K562 (cell line): ENCODE measurements at regions not wholly inside any gene's neighbourhood (a gene's known extent, or its start where the extent isn't known, plus 50 kb on each side); places are given as distances from the start of the nearest gene placed in this dataset.

ENCODE experiments used
- CHD1 ChIP-seq: fragments of 200-600 bp; sonication (generic); IDR thresholded peaks from one replicate; pipeline ENCODE4 v1.6.1; 2012; ENCODE audit warnings: mild to moderate bottlenecking, moderate library complexity, low read length, inconsistent platforms
- CREM ChIP-seq: IDR thresholded peaks from 2 replicates; pipeline ENCODE4 v1.6.1; 2014; ENCODE audit warnings: antibody characterized with exemption, low read depth
- PRMT5 ChIP-seq: sonication (generic); formaldehyde crosslinking; IDR thresholded peaks from 2 replicates; pipeline ENCODE4 v1.5.0; 2020; ENCODE audit warnings: missing genetic modification reagents
- TF ChIP-seq, protein P1 (sequence below): fragments of 450-650 bp; IDR thresholded peaks from 2 replicates; pipeline ENCODE4 v1.6.1; 2016; ENCODE audit warnings: mild to moderate bottlenecking, moderate library complexity
- TF ChIP-seq, protein P2 (sequence below): fragments of 250-450 bp; sonication (Bioruptor Pico); IDR thresholded peaks from 2 replicates; pipeline ENCODE4 v1.5.0; 2021
- TF ChIP-seq, protein P3 (sequence below): fragments of 250-450 bp; sonication (Bioruptor Pico); IDR thresholded peaks from 2 replicates; pipeline ENCODE4 v1.9.0; 2021; ENCODE audit warnings: mild to moderate bottlenecking

DNA sequence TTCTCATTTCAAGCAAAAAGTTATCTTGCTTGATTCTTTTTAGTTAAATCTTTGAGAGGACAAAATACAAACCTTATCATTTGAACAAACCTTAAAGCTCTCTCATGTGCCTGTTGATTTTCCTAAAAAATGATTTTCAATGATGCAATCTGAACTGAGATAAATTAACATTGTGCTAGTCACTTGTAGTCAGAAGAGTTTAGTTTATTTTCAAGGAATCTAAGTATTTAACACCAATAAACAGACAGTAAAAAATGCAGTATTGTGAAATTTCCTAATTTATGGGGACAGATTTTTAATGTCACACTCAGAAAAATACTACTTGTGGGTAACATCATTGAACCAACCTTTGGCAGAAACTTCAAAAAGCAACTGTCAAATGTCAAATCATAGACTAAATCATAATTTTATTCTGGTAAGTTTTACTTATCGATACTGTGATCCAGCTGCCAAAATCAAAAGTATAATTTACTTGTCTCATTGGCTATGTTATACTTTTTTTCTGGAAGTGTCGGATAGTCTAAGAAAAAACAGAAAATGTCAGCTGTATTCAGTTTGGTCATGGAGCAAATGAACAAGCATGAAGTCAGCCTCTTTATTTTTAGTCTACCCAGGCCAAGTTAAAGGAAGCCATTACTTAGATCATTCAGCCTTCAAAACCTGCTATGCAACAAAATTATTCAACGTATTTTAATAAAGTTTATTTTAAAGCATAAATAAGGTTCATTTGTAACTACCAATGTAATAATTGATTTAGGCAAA, 52.4 kb upstream of the FNDC3B start (continued):
- TF ChIP-seq, protein P1, sequence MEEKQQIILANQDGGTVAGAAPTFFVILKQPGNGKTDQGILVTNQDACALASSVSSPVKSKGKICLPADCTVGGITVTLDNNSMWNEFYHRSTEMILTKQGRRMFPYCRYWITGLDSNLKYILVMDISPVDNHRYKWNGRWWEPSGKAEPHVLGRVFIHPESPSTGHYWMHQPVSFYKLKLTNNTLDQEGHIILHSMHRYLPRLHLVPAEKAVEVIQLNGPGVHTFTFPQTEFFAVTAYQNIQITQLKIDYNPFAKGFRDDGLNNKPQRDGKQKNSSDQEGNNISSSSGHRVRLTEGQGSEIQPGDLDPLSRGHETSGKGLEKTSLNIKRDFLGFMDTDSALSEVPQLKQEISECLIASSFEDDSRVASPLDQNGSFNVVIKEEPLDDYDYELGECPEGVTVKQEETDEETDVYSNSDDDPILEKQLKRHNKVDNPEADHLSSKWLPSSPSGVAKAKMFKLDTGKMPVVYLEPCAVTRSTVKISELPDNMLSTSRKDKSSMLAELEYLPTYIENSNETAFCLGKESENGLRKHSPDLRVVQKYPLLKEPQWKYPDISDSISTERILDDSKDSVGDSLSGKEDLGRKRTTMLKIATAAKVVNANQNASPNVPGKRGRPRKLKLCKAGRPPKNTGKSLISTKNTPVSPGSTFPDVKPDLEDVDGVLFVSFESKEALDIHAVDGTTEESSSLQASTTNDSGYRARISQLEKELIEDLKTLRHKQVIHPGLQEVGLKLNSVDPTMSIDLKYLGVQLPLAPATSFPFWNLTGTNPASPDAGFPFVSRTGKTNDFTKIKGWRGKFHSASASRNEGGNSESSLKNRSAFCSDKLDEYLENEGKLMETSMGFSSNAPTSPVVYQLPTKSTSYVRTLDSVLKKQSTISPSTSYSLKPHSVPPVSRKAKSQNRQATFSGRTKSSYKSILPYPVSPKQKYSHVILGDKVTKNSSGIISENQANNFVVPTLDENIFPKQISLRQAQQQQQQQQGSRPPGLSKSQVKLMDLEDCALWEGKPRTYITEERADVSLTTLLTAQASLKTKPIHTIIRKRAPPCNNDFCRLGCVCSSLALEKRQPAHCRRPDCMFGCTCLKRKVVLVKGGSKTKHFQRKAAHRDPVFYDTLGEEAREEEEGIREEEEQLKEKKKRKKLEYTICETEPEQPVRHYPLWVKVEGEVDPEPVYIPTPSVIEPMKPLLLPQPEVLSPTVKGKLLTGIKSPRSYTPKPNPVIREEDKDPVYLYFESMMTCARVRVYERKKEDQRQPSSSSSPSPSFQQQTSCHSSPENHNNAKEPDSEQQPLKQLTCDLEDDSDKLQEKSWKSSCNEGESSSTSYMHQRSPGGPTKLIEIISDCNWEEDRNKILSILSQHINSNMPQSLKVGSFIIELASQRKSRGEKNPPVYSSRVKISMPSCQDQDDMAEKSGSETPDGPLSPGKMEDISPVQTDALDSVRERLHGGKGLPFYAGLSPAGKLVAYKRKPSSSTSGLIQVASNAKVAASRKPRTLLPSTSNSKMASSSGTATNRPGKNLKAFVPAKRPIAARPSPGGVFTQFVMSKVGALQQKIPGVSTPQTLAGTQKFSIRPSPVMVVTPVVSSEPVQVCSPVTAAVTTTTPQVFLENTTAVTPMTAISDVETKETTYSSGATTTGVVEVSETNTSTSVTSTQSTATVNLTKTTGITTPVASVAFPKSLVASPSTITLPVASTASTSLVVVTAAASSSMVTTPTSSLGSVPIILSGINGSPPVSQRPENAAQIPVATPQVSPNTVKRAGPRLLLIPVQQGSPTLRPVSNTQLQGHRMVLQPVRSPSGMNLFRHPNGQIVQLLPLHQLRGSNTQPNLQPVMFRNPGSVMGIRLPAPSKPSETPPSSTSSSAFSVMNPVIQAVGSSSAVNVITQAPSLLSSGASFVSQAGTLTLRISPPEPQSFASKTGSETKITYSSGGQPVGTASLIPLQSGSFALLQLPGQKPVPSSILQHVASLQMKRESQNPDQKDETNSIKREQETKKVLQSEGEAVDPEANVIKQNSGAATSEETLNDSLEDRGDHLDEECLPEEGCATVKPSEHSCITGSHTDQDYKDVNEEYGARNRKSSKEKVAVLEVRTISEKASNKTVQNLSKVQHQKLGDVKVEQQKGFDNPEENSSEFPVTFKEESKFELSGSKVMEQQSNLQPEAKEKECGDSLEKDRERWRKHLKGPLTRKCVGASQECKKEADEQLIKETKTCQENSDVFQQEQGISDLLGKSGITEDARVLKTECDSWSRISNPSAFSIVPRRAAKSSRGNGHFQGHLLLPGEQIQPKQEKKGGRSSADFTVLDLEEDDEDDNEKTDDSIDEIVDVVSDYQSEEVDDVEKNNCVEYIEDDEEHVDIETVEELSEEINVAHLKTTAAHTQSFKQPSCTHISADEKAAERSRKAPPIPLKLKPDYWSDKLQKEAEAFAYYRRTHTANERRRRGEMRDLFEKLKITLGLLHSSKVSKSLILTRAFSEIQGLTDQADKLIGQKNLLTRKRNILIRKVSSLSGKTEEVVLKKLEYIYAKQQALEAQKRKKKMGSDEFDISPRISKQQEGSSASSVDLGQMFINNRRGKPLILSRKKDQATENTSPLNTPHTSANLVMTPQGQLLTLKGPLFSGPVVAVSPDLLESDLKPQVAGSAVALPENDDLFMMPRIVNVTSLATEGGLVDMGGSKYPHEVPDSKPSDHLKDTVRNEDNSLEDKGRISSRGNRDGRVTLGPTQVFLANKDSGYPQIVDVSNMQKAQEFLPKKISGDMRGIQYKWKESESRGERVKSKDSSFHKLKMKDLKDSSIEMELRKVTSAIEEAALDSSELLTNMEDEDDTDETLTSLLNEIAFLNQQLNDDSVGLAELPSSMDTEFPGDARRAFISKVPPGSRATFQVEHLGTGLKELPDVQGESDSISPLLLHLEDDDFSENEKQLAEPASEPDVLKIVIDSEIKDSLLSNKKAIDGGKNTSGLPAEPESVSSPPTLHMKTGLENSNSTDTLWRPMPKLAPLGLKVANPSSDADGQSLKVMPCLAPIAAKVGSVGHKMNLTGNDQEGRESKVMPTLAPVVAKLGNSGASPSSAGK, result no peak
- TF ChIP-seq CREM, result no peak
- TF ChIP-seq, protein P2, sequence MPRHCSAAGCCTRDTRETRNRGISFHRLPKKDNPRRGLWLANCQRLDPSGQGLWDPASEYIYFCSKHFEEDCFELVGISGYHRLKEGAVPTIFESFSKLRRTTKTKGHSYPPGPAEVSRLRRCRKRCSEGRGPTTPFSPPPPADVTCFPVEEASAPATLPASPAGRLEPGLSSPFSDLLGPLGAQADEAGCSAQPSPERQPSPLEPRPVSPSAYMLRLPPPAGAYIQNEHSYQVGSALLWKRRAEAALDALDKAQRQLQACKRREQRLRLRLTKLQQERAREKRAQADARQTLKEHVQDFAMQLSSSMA, result no peak
- TF ChIP-seq PRMT5 (CRISPR knock-in tag), result no peak
- TF ChIP-seq CHD1, result no peak
- TF ChIP-seq, protein P3, sequence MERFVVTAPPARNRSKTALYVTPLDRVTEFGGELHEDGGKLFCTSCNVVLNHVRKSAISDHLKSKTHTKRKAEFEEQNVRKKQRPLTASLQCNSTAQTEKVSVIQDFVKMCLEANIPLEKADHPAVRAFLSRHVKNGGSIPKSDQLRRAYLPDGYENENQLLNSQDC, result no peak
